CD1c-positive myeloid dendritic cell (primary cell): ENCODE measurements at regions not wholly inside any gene's neighbourhood (a gene's known extent, or its start where the extent isn't known, plus 50 kb on each side); places are given as distances from the start of the nearest gene placed in this dataset.

Experiments used
- DNase-seq: peaks from one replicate; pipeline ENCODE4 v3.0.0-alpha.2; 2016; ENCODE audit errors: extremely low spot score

- no peak for DNase-seq
Measured at GRCh38 chr10:130230036-130230435, 93.8 kb downstream of the GLRX3 start.

GRCh38 chr10:130230611-130231010 is 94.4 kb downstream of the GLRX3 start:
- no peak for DNase-seq

GRCh38 chr10:130231251-130231741 is 95.1 kb downstream of the GLRX3 start:
- no peak for DNase-seq

GRCh38 chr10:130232166-130233034 is 96.2 kb downstream of the GLRX3 start:
- no peak for DNase-seq

GRCh38 chr10:130233035-130233360 is 96.8 kb downstream of the GLRX3 start:
- no peak for DNase-seq

GRCh38 chr10:130233426-130233825 is 97.2 kb downstream of the GLRX3 start:
- DNase-seq = no peak

- DNase-seq = no peak
Measured at GRCh38 chr10:130234171-130234965, 98.2 kb downstream of the GLRX3 start.

GRCh38 chr10:130236711-130237110 is 100.5 kb downstream of the GLRX3 start:
- no peak for DNase-seq

- no peak for DNase-seq
Measured at GRCh38 chr10:130240409-130240808, 104.2 kb downstream of the GLRX3 start.

- DNase-seq = no peak
Measured at GRCh38 chr10:130242513-130242912, 106.3 kb downstream of the GLRX3 start.

GRCh38 chr10:130243015-130243414 is 106.8 kb downstream of the GLRX3 start:
- no peak for DNase-seq

- DNase-seq = no peak
Measured at GRCh38 chr10:130244031-130244927, 108.1 kb downstream of the GLRX3 start.

GRCh38 chr10:130244928-130245495 is 108.8 kb downstream of the GLRX3 start:
- no peak for DNase-seq

- DNase-seq = no peak
Measured at GRCh38 chr10:130246113-130246512, 109.9 kb downstream of the GLRX3 start.

GRCh38 chr10:130250127-130250526 is 113.9 kb downstream of the GLRX3 start:
- no peak for DNase-seq

GRCh38 chr10:130251766-130252165 is 115.6 kb downstream of the GLRX3 start:
- DNase-seq = no peak

- no peak for DNase-seq
Measured at GRCh38 chr10:130254243-130254642, 118.1 kb downstream of the GLRX3 start.

- no peak for DNase-seq
Measured at GRCh38 chr10:130254662-130255061, 118.5 kb downstream of the GLRX3 start.

- no peak for DNase-seq
Measured at GRCh38 chr10:130255777-130256176, 119.6 kb downstream of the GLRX3 start.

GRCh38 chr10:130257897-130258296 is 121.7 kb downstream of the GLRX3 start:
- no peak for DNase-seq

GRCh38 chr10:130259380-130259779 is 123.2 kb downstream of the GLRX3 start:
- no peak for DNase-seq

GRCh38 chr10:130261306-130261705 is 125.1 kb downstream of the GLRX3 start:
- DNase-seq = no peak
